COR-L47 (cell line): ENCODE measurements at regions not wholly inside any gene's neighbourhood (a gene's known extent, or its start where the extent isn't known, plus 50 kb on each side); places are given as distances from the start of the nearest gene placed in this dataset.

Experiments
- DNase-seq: peaks from one replicate; lab custom pipeline; 2025; lab: John Stamatoyannopoulos, UW

DNA sequence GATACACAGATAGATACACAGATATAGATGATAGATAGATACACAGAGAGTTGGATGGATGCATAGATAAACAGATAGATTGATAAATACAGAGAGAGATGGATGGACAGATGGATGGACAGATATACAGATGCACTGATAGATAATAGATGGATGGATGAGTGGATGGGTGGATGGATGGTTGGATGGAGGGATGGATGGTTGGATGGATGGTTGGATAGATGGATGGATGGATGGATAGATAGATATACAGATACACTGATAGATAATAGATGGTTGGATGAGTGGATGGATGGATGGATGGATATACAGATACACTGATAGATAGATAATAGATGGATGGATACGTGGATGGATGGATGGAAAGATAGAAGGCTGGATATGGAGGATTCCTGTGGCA is 290.0 kb upstream of the SHH start:
- no peak for DNase-seq

DNA sequence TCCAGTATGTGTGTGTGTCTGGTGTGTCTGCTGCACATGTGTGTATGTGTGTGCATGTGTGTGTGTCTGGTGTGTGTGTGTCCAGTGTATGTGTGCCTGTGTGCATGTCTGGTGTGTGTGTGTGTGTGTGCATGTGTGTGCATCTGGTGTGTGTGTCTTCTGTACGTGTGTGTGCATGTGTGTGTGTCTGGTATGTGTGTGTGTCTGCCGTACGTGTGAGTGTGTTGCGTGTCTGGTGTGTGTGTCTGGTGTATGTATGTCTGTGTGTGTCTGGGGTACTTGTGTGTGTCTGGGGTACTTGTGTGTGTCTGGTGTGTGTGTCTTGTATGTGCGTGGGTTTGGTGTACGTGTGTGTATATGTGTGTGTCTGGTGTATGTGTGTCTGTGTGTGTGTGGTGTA is 289.1 kb upstream of the SHH start:
- no peak for DNase-seq

GRCh38 chr7:156100086-156100485 is 287.8 kb upstream of the SHH start:
- no peak for DNase-seq

GRCh38 chr7:156099085-156099484 is 286.8 kb upstream of the SHH start:
- DNase-seq, result no peak

DNA sequence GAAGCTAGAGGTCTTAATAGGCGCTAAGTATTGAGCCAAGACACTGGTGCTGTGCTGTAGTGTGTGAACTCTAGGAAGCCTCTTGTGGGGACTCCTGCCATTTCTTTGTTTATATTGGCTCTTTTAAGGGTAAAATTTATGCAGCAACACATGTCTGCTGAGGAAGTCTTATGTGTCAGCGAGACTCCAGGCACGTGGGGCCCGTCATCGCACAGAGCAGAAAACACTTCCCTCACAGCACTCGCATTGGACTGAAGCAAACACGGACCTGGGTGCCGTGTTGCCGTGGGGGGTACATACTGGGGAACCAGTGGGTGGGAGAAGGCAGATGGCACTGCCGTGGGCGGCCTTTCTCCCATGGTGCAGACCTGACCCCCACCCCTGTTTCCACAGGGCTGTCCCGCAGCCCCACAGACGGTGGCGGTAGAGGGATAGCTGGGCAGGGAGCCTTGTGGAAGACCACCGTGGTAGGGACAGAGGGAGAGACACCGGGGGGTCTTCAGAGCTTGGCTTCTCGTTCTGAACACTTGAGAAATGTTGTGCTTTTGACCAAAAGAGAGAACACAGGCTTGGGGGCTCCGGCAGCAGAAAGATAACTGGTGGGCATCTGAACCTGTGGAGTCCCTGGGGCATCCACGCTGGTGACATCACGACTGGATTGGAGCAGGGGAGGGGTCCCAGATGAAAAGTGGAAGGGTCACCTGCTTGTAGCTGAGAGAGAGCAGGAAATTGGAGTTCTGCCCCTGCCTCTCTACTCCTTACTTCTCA is 284.7 kb upstream of the SHH start:
- no peak for DNase-seq

DNA sequence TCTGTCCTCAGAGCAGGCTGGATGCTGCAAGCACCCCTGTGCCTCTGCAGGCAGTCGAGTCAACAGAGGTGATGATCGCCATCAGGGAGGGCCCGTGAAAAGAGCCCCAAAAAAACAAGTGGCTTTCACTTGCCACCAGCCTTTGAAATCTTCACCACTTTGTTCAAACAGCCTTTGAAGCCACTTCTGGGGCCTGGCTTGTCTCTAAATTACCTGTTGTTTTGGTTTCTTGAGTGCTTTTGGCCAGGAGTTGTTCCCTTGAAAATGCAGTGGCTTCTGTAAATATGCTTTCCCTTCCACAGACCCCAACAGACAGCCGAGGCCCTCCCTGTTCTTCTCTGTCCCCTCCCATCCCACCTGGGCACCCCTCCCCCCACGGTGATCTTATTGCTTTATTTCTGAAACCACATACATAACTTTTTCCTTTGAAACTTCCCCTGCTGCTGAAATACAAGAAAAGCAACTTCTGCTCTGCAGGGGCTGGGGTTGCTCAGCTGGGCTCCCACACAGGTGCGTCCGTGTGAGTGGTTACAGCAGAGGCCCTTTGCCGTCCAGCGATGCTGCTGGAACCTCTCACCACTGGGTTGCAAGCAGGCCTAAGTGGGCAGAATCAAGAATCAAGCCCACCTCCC is 283.8 kb upstream of the SHH start:
- no peak for DNase-seq

GRCh38 chr7:156094350-156095146 is 282.3 kb upstream of the SHH start:
- no peak for DNase-seq

- DNase-seq, result no peak
Observed at GRCh38 chr7:156092307-156092706, 280.0 kb upstream of the SHH start.

- DNase-seq, result no peak
Observed at GRCh38 chr7:156091519-156092080, 279.3 kb upstream of the SHH start.

DNA sequence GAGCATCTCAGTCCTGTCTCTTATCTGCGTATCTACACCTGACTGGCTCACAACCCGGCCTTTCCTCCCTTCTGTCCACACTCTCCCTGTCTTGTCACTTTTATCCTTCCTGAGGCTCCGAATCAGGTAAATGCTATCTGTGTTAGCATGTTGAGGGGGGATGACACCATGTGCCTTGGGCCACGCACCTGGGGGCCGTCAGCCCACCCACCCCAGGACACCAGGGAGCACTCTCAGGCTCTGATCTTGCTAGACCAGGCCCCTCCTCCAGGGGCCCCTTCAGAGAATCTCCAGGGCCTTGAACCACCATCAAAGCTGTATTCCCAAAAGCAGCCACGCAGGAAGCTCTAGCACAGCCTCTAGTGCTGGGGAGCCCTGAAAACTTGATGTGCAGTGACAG is 278.7 kb upstream of the SHH start:
- no peak for DNase-seq

- no peak for DNase-seq
Observed at GRCh38 chr7:156089222-156089621, 277.0 kb upstream of the SHH start.

DNA sequence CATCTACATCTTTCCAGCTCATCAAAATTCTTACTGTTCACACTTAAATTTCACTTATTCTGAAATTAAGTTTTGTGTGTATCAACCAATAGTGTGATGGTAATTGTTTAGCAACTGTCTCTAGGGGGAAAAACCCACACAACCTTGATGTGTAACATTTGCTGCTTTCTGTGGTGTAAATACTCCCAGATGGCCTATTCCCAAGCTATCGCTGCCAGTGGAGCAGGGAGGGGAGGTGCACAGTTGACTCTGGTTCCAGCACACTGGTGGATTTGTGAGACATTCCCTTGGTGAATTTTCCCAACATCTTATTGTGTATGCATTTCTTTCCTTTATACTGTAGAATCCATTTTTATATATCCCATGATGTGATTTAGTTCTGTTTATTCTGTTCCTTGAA is 275.9 kb upstream of the SHH start:
- no peak for DNase-seq

DNA sequence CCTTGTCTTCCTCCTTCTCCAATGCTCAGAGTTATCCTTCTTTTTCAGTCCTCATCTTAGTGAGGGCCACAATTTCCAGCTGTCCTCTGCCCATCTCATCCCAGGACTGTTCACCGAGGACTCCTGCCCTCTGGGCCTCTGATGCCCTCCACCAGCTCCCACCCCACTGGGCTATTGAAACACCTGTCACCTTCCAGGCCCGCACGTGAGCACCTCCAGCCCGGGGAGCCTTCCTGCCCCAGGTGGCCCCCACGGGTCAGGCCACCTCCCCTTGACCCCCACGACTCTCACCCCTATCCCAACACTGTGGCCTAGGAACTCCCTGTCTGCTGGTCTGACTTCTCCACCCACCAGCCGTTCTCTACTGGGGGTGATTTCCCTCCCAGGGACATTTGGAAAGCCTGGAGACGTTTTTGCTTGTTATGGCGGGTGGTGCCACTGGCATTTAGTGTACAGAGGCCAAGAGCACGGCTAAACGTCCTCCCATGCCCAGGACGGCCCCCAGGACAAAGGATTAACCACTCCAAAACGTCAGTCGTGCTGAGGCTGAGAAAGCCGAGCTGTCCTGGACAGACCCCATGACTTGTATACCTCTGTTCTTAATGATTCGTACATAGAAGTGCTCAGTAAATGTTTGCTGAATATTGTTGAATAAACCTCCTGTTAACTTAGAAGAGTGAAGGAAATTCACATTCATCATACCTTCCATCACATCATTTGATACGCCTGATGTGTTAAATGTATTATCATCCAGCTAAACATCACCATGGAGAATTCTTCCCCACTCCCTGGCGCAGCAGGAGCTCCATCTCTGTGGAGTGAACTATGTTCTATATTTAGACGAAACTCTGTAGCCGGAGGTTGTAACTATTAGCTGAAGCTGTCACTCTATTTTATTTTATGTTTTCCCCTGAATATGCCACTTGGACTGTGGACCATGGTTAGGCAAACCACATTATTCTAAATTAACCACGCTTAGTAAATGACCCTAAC is 270.1 kb upstream of the SHH start:
- DNase-seq, result no peak

DNA sequence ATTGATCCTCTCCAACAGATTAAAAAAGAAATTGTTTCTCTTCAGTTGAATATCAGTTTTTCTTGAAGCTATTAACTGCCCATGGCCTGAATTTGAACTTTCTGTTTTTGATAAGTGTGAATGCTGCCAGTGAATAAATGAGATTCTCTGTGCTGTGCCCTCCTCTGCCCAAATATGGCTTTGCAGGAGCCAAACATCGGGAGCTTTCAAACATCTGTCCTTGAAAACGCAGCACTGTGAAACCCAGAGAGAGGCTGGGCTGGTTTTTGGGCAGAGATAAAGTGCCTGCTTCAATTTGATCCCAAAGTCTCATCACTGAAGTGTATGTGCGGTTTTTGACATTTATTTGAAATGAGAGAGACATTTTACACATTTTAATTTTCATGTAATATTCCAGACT is 268.3 kb upstream of the SHH start:
- DNase-seq, result no peak

GRCh38 chr7:156080046-156080445 is 267.8 kb upstream of the SHH start:
- DNase-seq, result no peak

DNA sequence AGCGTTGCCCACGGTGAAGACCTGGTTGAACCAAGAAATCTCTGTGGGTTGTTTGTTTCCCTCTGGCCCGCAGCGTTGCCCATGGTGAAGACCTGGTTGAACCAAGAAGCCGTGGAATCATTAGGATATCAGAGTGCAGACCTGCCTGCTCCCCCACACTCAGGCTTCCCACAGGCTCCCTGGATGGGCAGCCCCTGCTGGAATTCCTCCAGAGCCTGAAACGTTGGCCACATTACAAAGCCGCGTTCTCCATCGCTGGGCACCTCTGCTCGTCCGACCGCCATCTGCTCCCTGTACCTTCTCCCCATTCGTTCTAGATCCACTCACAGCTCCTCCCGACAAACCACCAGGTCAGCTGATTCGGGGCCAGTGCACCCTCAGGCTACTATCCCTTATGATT is 266.9 kb upstream of the SHH start:
- DNase-seq, result no peak

DNA sequence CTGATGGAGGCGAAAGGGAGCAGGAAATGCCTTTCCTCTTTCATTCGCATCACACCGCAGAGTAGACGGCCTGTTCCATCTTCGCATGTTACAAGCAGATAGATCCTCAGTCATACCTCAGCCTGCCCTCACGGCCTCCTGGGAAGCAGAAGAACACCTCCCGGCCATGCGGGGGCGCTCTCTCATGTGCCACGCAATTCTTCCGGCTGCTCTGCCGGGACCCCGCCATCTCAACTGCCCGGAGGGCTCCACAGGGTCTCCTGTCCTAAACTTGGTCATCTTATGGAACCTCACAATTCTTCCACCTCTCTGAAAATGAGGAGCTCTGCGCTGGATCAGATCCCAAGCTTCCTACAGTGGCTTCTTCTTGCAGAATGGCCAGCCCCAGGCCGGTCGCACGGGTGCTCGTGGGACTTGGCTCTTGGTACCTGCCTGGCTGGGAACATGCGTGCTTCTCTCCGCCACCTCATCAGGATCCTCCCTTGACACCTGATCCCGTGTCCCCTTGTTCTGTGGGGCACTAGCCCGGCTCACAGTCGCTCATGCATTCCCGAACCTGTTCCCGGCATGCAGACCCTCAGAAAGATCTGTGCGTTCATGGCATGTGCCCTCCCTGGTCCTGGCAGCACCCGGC is 262.8 kb upstream of the SHH start:
- no peak for DNase-seq

DNA sequence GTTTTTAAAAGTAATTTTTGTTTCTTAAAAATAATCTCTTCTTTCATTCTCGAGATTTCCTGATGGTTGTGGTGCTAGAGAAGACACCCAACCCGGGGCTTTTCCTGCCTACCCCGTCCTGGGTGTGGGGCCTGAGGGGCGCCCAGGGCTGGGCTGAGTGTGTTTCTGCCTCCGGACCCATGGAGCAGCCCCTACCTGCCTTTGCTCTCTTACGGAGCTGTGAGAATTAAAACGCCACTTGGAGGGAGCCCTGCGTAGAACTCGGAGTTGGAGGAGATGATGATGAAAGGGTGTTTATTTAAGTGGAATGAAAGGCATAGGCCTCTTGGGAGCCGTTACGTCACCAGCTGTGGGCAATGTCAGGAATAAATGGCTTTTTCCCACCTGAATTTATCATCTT is 261.8 kb upstream of the SHH start:
- no peak for DNase-seq

DNA sequence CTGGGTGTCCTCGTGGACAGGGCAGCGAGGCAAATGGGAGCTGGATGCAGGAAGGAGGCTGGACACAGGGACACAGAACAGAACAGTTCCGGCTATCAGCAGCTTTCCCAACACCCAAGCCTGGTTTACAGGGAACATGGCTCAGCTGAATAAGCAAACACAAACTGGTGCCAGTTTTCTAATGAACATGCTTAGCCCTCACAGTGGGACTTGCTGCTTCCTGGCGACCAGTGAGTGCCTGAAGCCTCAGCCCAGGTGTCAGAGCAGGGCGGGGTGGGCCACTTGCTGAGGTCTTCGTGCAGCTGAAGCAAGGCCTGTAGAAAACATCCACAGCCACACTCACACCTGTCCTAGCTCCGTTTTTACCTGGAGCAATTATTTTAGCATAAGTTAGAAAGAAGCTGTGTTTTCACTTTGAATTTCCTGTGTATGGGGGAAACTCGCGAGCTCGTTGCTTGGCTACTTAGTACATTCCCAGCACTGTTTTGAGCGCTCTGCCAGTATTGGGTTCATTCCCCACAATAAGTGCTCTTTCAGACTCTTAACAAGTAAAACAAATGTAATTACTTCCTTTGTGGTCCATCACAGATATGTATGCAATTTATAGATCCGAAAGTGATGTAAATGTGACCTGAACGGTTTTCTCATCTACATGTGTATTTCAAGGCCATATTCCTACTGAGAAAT is 261.2 kb upstream of the SHH start:
- DNase-seq, result peak; percentile 88

- DNase-seq, result no peak
Observed at GRCh38 chr7:156071612-156072011, 259.3 kb upstream of the SHH start.
